NT2/D1 (cell line): ENCODE measurements at regions not wholly inside any gene's neighbourhood (a gene's known extent, or its start where the extent isn't known, plus 50 kb on each side); places are given as distances from the start of the nearest gene placed in this dataset.
"Not testable (repeated sequence)": the region's sequence is repeated elsewhere in the genome, so short reads cannot be mapped to it uniquely, and the experiment has no call there.

Experiments
- DNase-seq: peaks from one replicate; pipeline ENCODE4 v3.0.0-alpha.2; 2011; ENCODE audit warnings: low read depth, low spot score
- H3K27me3 ChIP-seq: 2 replicates; pipeline ENCODE4 v1.6.0; 2011; ENCODE audit warnings: mild to moderate bottlenecking; ENCODE audit not compliant: insufficient read length, insufficient read depth
- H3K36me3 ChIP-seq: 2 replicates; pipeline ENCODE4 v1.6.1; 2011; ENCODE audit warnings: mild to moderate bottlenecking, low read length, mixed read lengths; ENCODE audit not compliant: insufficient read depth, insufficient read length
- H3K4me1 ChIP-seq: 2 replicates; pipeline ENCODE4 v1.5.1; 2011; ENCODE audit not compliant: insufficient read depth, insufficient read length
- H3K4me3 ChIP-seq: 2 replicates; pipeline ENCODE4 v1.5.1; 2011; ENCODE audit warnings: low read depth; ENCODE audit not compliant: insufficient read length
- H3K9ac ChIP-seq: 2 replicates; pipeline ENCODE4 v1.6.0; 2011; ENCODE audit warnings: low read depth; ENCODE audit not compliant: insufficient read length
- H3K9me3 ChIP-seq: 2 replicates; pipeline ENCODE4 v1.5.1; 2011; ENCODE audit warnings: mild to moderate bottlenecking, low read length; ENCODE audit not compliant: insufficient read depth
- SUZ12 ChIP-seq: IDR thresholded peaks from 2 replicates; pipeline ENCODE4 v1.6.1; 2011; ENCODE audit not compliant: insufficient read length, insufficient read depth; ENCODE audit errors: extremely low read depth
- YY1 ChIP-seq: IDR thresholded peaks from 2 replicates; pipeline ENCODE4 v1.6.1; 2011; ENCODE audit not compliant: insufficient read length, insufficient read depth
- ZNF274 ChIP-seq: IDR thresholded peaks from 2 replicates; pipeline ENCODE4 v1.6.1; 2011; ENCODE audit warnings: mild to moderate bottlenecking, low read depth, low read length

- no peak for DNase-seq
- TF ChIP-seq SUZ12 (no peak), YY1 (no peak), ZNF274 (no peak)
- no peaks in the 10 kb centered on the region for H3K36me3 ChIP-seq
- H3K9ac ChIP-seq, result no peak overlapping the region
- no peaks in the 10 kb centered on the region for H3K9me3 ChIP-seq
- H3K4me1 ChIP-seq, result no peaks in the 10 kb centered on the region
- no peaks in the 10 kb centered on the region for H3K27me3 ChIP-seq
- no peak overlapping the region for H3K4me3 ChIP-seq
Observed at GRCh38 chr7:145478541-145478940, 638.1 kb upstream of the CNTNAP2 start.

DNA sequence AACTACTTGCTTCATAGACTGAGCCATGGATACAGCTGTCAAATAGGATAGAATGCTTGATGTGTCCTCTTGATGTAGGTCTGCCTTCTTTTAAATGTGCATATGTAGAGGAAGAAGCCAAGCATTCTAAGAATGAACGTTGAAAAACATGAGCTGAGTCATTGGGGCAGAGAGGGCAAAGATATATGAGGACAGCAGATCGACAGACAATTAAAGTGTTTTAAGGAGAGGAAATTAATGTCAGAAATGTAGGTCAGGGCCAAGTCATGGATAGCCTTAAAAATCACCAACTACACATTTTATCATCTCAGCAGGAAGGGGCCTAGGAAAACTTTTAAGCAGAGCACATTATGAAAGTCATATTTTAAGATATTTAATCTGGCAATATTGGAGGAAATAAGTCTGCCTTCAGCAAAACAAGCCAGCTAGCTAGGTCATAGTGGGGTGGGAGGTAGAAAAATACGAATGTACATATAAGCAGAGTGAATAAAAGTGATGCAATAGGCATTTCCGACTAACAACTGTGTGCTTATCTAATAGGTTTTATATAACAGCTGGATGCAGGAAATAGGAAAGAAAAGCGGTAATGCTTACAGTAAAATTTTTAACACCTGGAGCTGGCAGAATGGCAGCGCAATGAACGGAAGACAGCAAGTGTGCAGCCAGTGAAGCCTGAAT, 638.3 kb upstream of the TPK1 start:
- Histone ChIP-seq H3K4me1 (no peaks in the 10 kb centered on the region), H3K4me3 (no peak overlapping the region), H3K9me3 (no peaks in the 10 kb centered on the region), H3K27me3 (no peaks in the 10 kb centered on the region), H3K9ac (no peak overlapping the region), H3K36me3 (no peaks in the 10 kb centered on the region)
- DNase-seq, result no peak
- TF ChIP-seq SUZ12 (no peak), YY1 (no peak), ZNF274 (no peak)

GRCh38 chr7:145471883-145472282, 636.0 kb upstream of the TPK1 start:
- no peak for TF ChIP-seq SUZ12
- TF ChIP-seq YY1, result no peak
- no peak for TF ChIP-seq ZNF274
- H3K36me3 ChIP-seq, result no peaks in the 10 kb centered on the region

GRCh38 chr7:145464287-145464686, 628.4 kb upstream of the TPK1 start:
- no peak overlapping the region for H3K9ac ChIP-seq
- no peak for TF ChIP-seq SUZ12
- no peak for TF ChIP-seq ZNF274
- TF ChIP-seq YY1, result no peak
- H3K9me3 ChIP-seq, result no peaks in the 10 kb centered on the region
- H3K27me3 ChIP-seq, result no peaks in the 10 kb centered on the region
- no peak for DNase-seq
- H3K36me3 ChIP-seq, result no peaks in the 10 kb centered on the region
- H3K4me3 ChIP-seq, result no peak overlapping the region
- H3K4me1 ChIP-seq, result no peaks in the 10 kb centered on the region

More at GRCh38 chr7:145471883-145472282, 636.0 kb upstream of the TPK1 start:
- no peak for DNase-seq
- Histone ChIP-seq H3K4me3 (no peak overlapping the region), H3K9me3 (no peaks in the 10 kb centered on the region), H3K9ac (no peak overlapping the region), H3K4me1 (no peaks in the 10 kb centered on the region), H3K27me3 (no peaks in the 10 kb centered on the region)

GRCh38 chr7:145462463-145462862, 626.6 kb upstream of the TPK1 start:
- no peak overlapping the region for H3K9ac ChIP-seq
- H3K4me3 ChIP-seq, result no peak overlapping the region
- no peaks in the 10 kb centered on the region for H3K36me3 ChIP-seq
- DNase-seq, result no peak
- no peak for TF ChIP-seq ZNF274
- TF ChIP-seq SUZ12, result no peak
- no peak for TF ChIP-seq YY1
- no peaks in the 10 kb centered on the region for H3K27me3 ChIP-seq
- no peaks in the 10 kb centered on the region for H3K9me3 ChIP-seq
- no peaks in the 10 kb centered on the region for H3K4me1 ChIP-seq

DNA sequence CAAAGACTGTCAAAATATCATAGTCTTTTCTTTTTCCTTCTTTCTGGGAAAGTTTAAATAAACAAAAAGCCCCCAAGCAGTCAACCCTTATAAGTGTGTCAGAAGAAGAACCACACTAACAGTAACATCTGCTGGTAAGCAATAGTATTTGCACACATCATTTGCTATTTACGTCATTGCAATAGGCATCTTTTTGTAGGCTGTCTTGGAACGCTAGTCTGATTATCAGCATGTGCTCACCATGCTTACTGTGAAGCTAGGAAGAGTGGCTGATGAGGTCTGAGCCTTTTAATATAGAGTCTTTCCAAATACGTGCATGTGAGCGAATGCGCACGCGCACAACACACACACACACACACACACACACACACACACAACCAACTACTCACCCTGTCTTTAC, 599.0 kb upstream of the TPK1 start:
- Histone ChIP-seq H3K27me3 (no peaks in the 10 kb centered on the region), H3K36me3 (no peaks in the 10 kb centered on the region), H3K9me3 (no peaks in the 10 kb centered on the region), H3K4me1 (no peaks in the 10 kb centered on the region), H3K4me3 (no peak overlapping the region), H3K9ac (no peak overlapping the region)
- no peak for DNase-seq
- TF ChIP-seq YY1 (no peak), SUZ12 (no peak), ZNF274 (no peak)

DNA sequence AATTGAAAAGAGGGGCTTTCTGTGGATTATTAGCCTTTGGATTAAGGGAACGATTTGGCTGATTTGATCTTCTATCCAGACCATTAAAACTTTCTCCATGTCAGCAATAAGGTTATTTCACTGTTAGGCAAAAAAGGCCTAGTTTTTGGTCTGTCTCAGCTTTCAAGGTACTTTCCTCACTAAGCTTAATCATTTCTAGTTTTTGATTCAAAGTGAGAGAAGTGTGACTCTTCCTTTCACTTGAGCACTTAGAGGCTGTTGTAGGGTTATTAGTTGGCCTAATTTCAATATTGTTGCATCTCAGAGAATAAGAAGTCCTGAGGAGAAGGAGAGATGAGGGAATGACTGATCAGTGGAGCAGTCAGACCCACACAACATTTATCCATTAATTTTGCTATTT, 596.0 kb upstream of the TPK1 start:
- H3K27me3 ChIP-seq, result no peaks in the 10 kb centered on the region
- H3K9ac ChIP-seq, result no peak overlapping the region
- H3K36me3 ChIP-seq, result no peaks in the 10 kb centered on the region
- TF ChIP-seq ZNF274 (no peak), YY1 (no peak), SUZ12 (no peak)
- H3K9me3 ChIP-seq, result no peaks in the 10 kb centered on the region
- no peak for DNase-seq
- no peak overlapping the region for H3K4me3 ChIP-seq
- no peaks in the 10 kb centered on the region for H3K4me1 ChIP-seq

- H3K9me3 ChIP-seq, H3K27me3 ChIP-seq, H3K4me1 ChIP-seq, H3K36me3 ChIP-seq, H3K9ac ChIP-seq, DNase-seq, H3K4me3 ChIP-seq: not testable (repeated sequence)
Observed at GRCh38 chr7:145418481-145418880, 582.6 kb upstream of the TPK1 start.
